ENCODE measurements at regions not wholly inside any gene's neighbourhood (a gene's known extent, or its start where the extent isn't known, plus 50 kb on each side); places are given as distances from the start of the nearest gene placed in this dataset.
"Not testable (repeated sequence)": the region's sequence is repeated elsewhere in the genome, so short reads cannot be mapped to it uniquely, and the experiment has no call there.

GRCh38 chr7:56219017-56219416 lies 102.8 kb upstream of the NUPR2 start:
- DNase-seq (ENCODE audit: low spot score), result no peak

GRCh38 chr7:56218510-56218909 lies 102.3 kb upstream of the NUPR2 start:
- no peak for DNase-seq (ENCODE audit: low spot score)

- no peak for DNase-seq (ENCODE audit: low spot score)
These were observed 97.4 kb upstream of the NUPR2 start for GRCh38 chr7:56213574-56213973.

- no peak for DNase-seq (ENCODE audit: low spot score)
These were observed 90.2 kb upstream of the NUPR2 start for GRCh38 chr7:56206420-56206819.

- no peak for DNase-seq (ENCODE audit: low spot score)
These were observed 83.4 kb upstream of the NUPR2 start for GRCh38 chr7:56199639-56200038.

- DNase-seq (ENCODE audit: low spot score), result not testable (repeated sequence)
These were observed 80.0 kb upstream of the NUPR2 start for GRCh38 chr7:56196195-56196594.

GRCh38 chr7:56188823-56189346 lies 72.7 kb upstream of the NUPR2 start:
- DNase-seq (ENCODE audit: low spot score), result no peak

- no peak for DNase-seq (ENCODE audit: low spot score)
These were observed 72.2 kb upstream of the NUPR2 start for GRCh38 chr7:56188376-56188775.

GRCh38 chr7:56181010-56181409 lies 64.8 kb upstream of the NUPR2 start:
- no peak for DNase-seq (ENCODE audit: low spot score)

- DNase-seq (ENCODE audit: low spot score), result no peak
These were observed 59.6 kb upstream of the NUPR2 start for GRCh38 chr7:56175771-56176170.

GRCh38 chr7:56174875-56175760 lies 58.9 kb upstream of the NUPR2 start:
- peak; percentile 22 for DNase-seq (ENCODE audit: low spot score)

- DNase-seq (ENCODE audit: low spot score), result peak; percentile 16
These were observed 58.2 kb upstream of the NUPR2 start for GRCh38 chr7:56174346-56174874.
